MG63 (cell line): ENCODE measurements at regions not wholly inside any gene's neighbourhood (a gene's known extent, or its start where the extent isn't known, plus 50 kb on each side); places are given as distances from the start of the nearest gene placed in this dataset.

ENCODE experiments used
- DNase-seq: peaks from one replicate; pipeline ENCODE4 v3.0.0-alpha.2; 2020
- H3K27me3 ChIP-seq: fragments of 250-450 bp; sonication (Bioruptor Pico); 2 replicates; pipeline ENCODE4 v1.5.1; 2020; ENCODE audit warnings: mild to moderate bottlenecking, moderate library complexity
- H3K36me3 ChIP-seq: fragments of 250-450 bp; sonication (Bioruptor Pico); 2 replicates; pipeline ENCODE4 v1.5.1; 2020; ENCODE audit warnings: mild to moderate bottlenecking, moderate library complexity
- H3K4me3 ChIP-seq: fragments of 250-450 bp; sonication (Bioruptor Pico); 2 replicates; pipeline ENCODE4 v1.5.1; 2020; ENCODE audit warnings: mild to moderate bottlenecking, moderate library complexity
- H3K9me3 ChIP-seq: fragments of 250-450 bp; sonication (Bioruptor Pico); 2 replicates; pipeline ENCODE4 v1.5.1; 2020; ENCODE audit warnings: mild to moderate bottlenecking, moderate library complexity

- Histone ChIP-seq H3K27me3 (no peaks in the 10 kb centered on the region), H3K4me3 (no peak overlapping the region), H3K36me3 (no peaks in the 10 kb centered on the region), H3K9me3 (no peaks in the 10 kb centered on the region; the same call in 1 of the 2 replicates)
- DNase-seq, result peak; percentile 39
Observed at GRCh38 chr6:87944541-87944954, 103.1 kb upstream of the SPACA1 start.

GRCh38 chr6:87943191-87943590 lies 104.5 kb upstream of the SPACA1 start:
- Histone ChIP-seq H3K27me3 (no peaks in the 10 kb centered on the region), H3K36me3 (no peaks in the 10 kb centered on the region), H3K4me3 (no peak overlapping the region), H3K9me3 (no peaks in the 10 kb centered on the region; the same call in 1 of the 2 replicates)
- DNase-seq, result no peak

- no peak for DNase-seq
- Histone ChIP-seq H3K36me3 (no peaks in the 10 kb centered on the region), H3K9me3 (no peaks in the 10 kb centered on the region; the same call in 1 of the 2 replicates), H3K4me3 (no peak overlapping the region), H3K27me3 (no peaks in the 10 kb centered on the region)
Observed at GRCh38 chr6:87941556-87942358, 105.9 kb upstream of the SPACA1 start.

DNA sequence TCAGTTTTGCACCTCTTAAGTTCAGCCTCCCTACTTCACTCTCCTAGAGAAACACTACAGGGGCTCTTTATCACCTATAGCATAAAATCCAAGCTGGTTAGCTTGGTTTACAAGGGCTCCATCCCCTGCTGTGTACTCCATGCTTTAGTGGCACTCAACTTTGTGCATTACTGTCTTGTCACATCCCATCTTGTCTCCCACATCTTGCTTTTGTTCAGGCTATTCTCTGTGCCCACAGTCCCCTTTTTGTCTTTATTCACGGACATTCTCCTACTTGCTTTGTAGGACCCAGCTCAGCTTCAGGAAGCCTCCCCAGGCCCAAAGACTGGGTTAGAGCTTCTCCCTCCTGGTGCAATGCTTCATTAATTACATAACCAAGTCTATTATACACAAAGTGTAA lies 107.9 kb upstream of the SPACA1 start:
- DNase-seq, result no peak
- H3K4me3 ChIP-seq, result no peak overlapping the region
- no peaks in the 10 kb centered on the region for H3K27me3 ChIP-seq
- H3K36me3 ChIP-seq, result no peaks in the 10 kb centered on the region
- H3K9me3 ChIP-seq, result no peaks in the 10 kb centered on the region; the same call in 1 of the 2 replicates

DNA sequence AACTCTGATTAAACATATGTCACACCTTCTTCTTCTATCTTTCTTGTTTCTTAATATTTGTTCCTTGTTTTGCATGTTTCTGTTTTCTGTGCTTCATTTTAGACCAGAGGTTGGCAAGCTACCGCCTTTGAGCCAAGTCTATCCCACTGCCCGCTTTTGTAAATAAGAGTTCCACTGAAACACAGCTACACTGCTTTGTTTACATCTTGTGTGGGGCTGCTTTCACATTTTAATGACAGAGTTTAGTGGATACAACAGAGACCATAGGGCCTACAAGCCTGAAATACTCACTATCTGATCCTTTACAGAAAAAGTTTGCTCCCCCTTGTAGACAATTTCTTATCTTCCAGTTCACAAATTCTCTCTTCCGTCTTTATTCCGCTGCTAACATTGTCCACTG lies 109.4 kb upstream of the SPACA1 start:
- Histone ChIP-seq H3K4me3 (no peak overlapping the region), H3K27me3 (no peaks in the 10 kb centered on the region), H3K9me3 (no peaks in the 10 kb centered on the region), H3K36me3 (no peaks in the 10 kb centered on the region)
- no peak for DNase-seq

DNA sequence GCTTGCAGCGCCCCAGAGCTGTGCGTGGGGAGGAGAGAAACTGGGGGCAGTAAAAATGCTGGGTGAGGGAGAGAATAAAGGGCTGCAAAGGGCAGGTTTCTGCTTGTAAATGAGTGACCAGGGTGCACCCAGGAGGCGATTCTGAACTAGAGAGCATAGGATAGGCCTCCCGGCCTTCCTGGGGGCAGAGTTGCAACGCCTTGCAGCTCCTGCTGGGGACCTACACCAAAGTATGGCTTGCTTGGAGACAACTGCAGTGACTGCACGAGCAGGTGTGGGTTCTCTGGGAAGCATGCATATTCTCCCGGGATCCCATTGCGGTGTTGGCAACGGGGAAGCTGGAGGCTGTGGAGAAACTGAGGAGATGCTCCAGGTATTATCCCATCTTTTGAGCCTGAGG lies 111.6 kb upstream of the SPACA1 start:
- no peak for DNase-seq
- no peaks in the 10 kb centered on the region for H3K27me3 ChIP-seq
- no peak overlapping the region for H3K4me3 ChIP-seq
- H3K36me3 ChIP-seq, result no peaks in the 10 kb centered on the region
- H3K9me3 ChIP-seq, result no peaks in the 10 kb centered on the region

- Histone ChIP-seq H3K4me3 (no peak overlapping the region), H3K36me3 (no peaks in the 10 kb centered on the region), H3K9me3 (no peaks in the 10 kb centered on the region), H3K27me3 (no peaks in the 10 kb centered on the region)
- no peak for DNase-seq
Observed at GRCh38 chr6:87935196-87935595, 112.4 kb upstream of the SPACA1 start.

- no peak for DNase-seq
- H3K27me3 ChIP-seq, result no peaks in the 10 kb centered on the region
- H3K9me3 ChIP-seq, result no peaks in the 10 kb centered on the region
Observed at GRCh38 chr6:87932361-87932760, 115.3 kb upstream of the SPACA1 start.

DNA sequence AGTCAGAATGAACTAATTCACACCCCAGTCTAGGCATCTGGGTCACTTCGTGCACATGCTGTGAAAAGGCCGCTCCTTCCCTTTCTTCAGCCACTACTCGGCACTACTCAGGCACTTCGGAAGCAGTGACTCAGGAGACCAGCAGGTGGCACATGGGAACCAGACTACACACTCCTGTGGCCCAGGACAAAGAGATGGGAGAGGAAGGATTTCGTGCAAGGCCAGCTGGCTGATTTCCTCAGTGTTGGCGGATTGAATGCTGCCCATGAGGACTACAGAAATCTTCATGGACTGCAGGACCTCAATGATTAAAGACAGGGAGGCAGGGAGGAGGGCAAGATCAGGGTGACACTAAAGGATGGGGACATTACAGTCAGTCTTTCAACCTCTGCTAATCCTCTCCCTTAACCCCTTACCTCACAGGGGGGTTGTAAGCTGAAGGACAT lies 117.8 kb upstream of the SPACA1 start:
- no peaks in the 10 kb centered on the region for H3K36me3 ChIP-seq
- no peaks in the 10 kb centered on the region for H3K27me3 ChIP-seq
- no peaks in the 10 kb centered on the region for H3K9me3 ChIP-seq
- peak; percentile 83 for DNase-seq
- no peak overlapping the region for H3K4me3 ChIP-seq

More at GRCh38 chr6:87932361-87932760, 115.3 kb upstream of the SPACA1 start:
- Histone ChIP-seq H3K36me3 (no peaks in the 10 kb centered on the region), H3K4me3 (no peak overlapping the region)

DNA sequence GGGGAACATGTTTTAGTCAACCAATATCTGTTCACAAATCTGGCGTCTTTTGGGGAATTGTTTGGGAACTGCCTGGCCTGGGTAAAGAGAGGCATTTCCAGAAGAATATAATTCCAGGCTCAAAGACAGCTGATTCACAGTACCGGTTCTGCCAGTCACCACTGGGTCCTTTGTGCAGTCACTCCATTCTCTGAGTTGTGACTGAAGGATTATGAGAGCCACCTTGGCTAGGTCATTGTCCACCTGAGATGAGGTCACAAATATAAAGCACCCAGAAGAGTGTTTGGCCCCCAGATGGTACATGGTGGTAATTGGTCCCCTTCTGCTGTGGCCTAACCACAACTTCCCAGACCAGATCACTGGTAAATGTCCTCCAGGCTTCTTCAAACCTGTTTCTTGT lies 121.0 kb upstream of the SPACA1 start:
- no peaks in the 10 kb centered on the region for H3K27me3 ChIP-seq
- no peak for DNase-seq
- H3K4me3 ChIP-seq, result no peak overlapping the region
- no peaks in the 10 kb centered on the region for H3K9me3 ChIP-seq
- no peaks in the 10 kb centered on the region for H3K36me3 ChIP-seq

DNA sequence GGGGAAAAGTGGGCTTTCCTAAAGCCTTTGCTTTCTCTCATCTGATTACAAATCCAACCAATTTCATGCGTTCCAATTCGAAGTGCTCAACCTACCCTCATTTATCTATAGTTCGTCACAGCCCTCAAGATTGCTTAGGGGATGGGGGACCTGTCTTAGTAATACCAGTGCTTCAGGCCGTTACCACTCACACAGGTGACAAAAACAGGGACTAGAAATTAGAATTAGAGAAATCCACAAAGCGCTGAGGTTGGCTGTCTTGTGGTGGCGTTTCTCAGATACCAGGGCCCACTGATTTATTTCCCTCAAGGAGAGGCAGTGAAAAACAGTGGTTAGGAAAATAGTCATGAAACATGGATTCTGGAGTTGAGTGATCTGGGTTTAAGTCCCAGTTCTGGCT lies 121.6 kb upstream of the SPACA1 start:
- Histone ChIP-seq H3K4me3 (no peak overlapping the region), H3K36me3 (no peaks in the 10 kb centered on the region), H3K9me3 (no peaks in the 10 kb centered on the region), H3K27me3 (no peaks in the 10 kb centered on the region)
- DNase-seq, result no peak

DNA sequence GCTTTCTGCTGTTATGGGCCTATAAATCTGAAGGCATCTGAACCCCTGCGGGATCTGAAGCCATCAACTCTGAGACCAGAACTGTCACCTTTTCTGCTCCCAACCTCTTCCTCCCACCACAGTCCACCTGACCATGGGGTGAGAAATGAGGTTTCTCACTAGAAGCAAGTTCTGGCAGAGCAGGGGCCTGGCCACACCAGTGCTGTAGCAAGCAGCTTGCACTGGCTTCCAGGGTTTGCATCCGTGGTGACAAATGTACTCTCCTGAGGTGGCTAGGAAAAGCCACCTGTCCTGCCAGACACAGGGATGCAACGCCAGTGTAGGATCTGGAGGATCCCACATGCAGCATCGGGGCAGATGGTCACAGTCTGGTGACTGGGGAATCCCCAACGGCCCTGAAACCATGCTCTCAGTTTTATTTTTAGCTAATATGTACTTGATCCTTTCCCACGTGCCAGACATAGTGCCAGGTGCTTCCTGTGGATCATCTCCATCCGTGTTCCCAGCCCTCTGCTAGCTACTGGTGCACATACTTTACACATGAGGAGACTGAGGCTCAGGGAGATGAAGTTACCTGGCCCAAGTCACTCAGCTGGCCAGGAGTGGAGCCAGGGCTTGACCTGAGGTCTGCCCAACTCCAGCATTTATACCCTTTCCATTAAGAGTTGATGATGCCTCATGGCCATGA lies 122.1 kb upstream of the SPACA1 start:
- Histone ChIP-seq H3K9me3 (no peaks in the 10 kb centered on the region), H3K4me3 (no peak overlapping the region), H3K27me3 (no peaks in the 10 kb centered on the region), H3K36me3 (no peaks in the 10 kb centered on the region)
- no peak for DNase-seq

DNA sequence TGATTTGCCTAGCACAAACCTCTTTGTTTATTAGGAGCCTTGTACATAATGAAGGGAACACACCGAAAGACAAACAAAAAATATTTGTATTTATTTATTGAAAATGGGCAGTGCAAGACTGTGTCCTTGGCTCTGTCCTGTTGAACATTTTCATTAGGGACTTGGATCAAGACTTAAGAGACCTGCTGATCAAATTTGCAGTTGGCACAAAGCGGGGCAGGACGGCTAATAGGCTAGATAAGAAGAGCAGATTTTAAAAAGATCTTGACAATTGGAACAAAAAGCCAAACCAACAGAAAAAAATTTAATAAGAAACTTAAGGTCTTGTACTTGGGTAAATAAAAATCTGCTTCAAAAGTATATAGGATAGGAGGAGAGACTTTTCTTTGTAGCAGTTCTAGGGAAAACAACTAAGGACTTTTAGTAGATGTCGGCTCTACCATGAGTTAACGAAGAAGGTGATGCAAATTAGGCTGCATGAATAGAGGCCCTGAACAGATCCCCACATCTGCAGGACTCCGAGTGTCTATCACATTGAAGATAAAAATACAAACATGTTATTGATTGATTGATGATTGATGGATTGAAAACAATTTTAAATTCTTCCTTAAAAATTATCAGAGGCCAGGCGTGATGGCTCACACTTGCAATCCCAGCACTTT lies 124.1 kb upstream of the SPACA1 start:
- no peak for DNase-seq
- no peaks in the 10 kb centered on the region for H3K36me3 ChIP-seq
- H3K4me3 ChIP-seq, result no peak overlapping the region
- no peaks in the 10 kb centered on the region for H3K9me3 ChIP-seq
- H3K27me3 ChIP-seq, result no peaks in the 10 kb centered on the region

- no peak overlapping the region for H3K4me3 ChIP-seq
- no peaks in the 10 kb centered on the region for H3K36me3 ChIP-seq
- DNase-seq, result no peak
- H3K9me3 ChIP-seq, result no peaks in the 10 kb centered on the region
- H3K27me3 ChIP-seq, result no peaks in the 10 kb centered on the region
Observed at GRCh38 chr6:87922947-87923330, 124.7 kb upstream of the SPACA1 start.

DNA sequence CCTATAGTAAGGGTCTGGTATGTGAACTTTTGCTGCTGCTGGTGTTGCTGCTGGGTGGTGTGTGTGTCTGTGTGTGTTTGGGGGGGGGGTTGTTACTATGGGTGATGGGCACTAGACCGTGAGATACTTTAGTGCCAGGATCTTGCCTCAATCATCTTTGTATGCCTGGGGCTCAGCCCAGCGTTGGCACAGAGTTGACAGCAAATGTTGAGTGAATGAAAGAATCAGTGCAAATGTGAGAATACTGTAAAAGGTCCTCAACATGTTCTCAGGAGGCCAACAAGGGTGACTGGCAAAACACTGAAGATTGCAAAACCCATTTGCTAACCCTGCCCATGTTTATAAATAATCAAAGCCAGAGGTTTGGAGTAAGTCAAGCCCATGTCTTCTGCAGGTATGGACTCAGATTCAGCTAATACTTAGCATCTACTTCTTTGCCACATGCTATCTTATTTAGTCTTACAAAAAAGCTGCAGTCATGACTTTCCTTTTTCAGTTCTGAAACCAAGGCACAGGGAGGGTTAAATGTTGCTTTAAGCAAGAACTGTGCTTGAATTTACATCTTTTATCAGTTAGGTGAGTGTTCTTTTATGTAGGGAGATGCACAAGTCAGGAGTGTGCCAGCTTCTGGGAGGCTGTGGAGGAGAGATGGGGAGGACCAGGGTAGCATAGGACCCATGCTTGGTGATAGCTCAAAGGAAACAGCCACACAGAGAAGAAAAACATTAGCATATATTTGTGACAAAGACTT lies 125.3 kb upstream of the SPACA1 start:
- H3K9me3 ChIP-seq, result no peaks in the 10 kb centered on the region
- DNase-seq, result no peak

DNA sequence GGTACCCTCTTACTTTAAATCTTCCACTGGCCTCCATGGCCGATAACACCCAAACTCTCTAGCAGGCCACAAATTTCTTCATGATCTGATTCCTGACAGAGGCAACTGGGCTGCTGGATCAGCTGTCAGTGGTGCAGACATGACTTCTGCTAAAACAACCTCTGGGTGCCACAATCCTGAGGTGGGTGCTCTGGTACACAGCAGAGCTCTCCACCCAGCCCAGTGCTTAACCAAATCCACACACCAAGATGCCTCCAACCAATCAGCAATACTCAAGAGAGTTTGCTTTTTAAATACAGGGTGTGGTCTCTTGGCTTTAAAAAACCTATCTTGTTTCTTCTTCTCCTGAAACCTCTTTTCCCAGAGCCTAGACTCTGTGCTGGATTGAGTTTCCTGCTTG lies 126.6 kb upstream of the SPACA1 start:
- no peaks in the 10 kb centered on the region for H3K36me3 ChIP-seq
- H3K9me3 ChIP-seq, result no peaks in the 10 kb centered on the region
- DNase-seq, result no peak
- no peak overlapping the region for H3K4me3 ChIP-seq
- no peaks in the 10 kb centered on the region for H3K27me3 ChIP-seq

More for the DNA sequence above, 125.3 kb upstream of the SPACA1 start:
- H3K4me3 ChIP-seq, result no peak overlapping the region
- H3K27me3 ChIP-seq, result no peaks in the 10 kb centered on the region
- no peaks in the 10 kb centered on the region for H3K36me3 ChIP-seq

DNA sequence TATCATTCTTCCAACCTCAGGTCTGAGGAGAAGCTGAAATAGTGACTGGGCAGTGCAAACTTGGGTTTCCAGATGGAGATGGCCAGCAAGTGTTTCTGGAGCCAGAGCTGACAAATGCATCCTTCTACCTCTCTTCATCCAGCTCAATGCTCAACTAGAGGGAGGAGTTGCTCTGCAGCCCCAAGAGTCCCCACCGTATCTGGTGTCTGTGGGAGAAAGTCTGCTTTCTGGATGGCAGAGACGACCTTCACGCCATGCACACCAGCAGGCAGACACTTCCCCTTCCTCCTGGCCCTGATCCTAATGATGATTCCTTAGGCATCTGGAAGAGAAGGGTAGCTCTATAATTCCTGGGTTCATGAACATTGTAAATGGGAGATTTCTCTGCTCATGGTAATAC lies 127.4 kb upstream of the SPACA1 start:
- DNase-seq, result no peak
- Histone ChIP-seq H3K27me3 (no peaks in the 10 kb centered on the region), H3K9me3 (no peaks in the 10 kb centered on the region), H3K36me3 (no peaks in the 10 kb centered on the region), H3K4me3 (no peak overlapping the region)
